GM21737 (cell line): ENCODE measurements at regions not wholly inside any gene's neighbourhood (a gene's known extent, or its start where the extent isn't known, plus 50 kb on each side); places are given as distances from the start of the nearest gene placed in this dataset.
"Not testable (repeated sequence)": the region's sequence is repeated elsewhere in the genome, so short reads cannot be mapped to it uniquely, and the experiment has no call there.

Experiments used
- ATAC-seq: cut with Tn5 transposase; IDR thresholded peaks from one replicate; pipeline ENCODE4 v1.9.1; 2021; ENCODE audit warnings: mild to moderate bottlenecking, moderate library complexity; ENCODE audit not compliant: unreplicated experiment

GRCh38 chr2:133970641-133971040 is 283.2 kb upstream of the MGAT5 start:
- ATAC-seq = no peak

GRCh38 chr2:133972297-133972696 is 281.6 kb upstream of the MGAT5 start:
- no peak for ATAC-seq

DNA sequence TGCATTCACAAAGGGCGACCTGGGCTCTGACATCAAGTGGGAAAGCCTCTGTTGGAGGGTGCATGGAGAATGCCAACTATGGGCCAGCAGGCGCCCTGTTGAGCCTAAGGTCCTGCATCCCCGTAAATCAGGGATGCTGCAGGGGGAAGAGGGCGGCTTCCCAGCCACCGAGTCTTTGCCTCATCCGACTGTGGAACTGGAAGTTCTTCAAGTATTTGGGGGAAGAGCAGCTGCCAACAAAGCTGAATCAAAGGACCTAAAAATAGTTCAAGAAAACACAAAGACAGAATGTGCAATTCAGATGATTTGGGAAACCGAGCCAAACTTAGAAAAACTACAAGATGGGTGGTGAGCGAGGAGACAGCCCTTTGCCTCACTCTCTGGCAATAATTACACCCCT is 281.1 kb upstream of the MGAT5 start:
- no peak for ATAC-seq

- no peak for ATAC-seq
These were observed 279.5 kb upstream of the MGAT5 start for GRCh38 chr2:133974353-133974752.

GRCh38 chr2:133975135-133975534 is 278.7 kb upstream of the MGAT5 start:
- no peak for ATAC-seq

- ATAC-seq = no peak
These were observed 278.0 kb upstream of the MGAT5 start for GRCh38 chr2:133975676-133976428.

GRCh38 chr2:133976659-133977058 is 277.2 kb upstream of the MGAT5 start:
- no peak for ATAC-seq

DNA sequence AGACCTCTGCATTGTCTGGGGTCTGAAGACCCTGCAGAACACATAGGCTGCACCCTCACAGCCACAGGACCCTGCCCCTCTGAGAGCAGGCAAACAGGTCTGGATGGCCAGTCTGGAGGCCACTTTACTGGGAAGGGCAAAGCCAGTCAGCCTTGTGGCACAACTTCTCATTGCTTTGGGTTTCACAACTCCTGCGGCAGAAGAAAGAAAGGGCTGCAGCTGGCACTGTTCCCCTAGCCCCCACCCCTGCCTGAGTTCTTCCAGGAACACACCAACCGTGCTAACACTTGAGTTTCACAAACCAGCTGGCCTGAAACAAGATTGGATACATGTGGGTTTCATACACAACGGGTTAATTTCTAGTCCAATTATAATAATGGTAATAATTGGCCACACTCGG is 276.5 kb upstream of the MGAT5 start:
- no peak for ATAC-seq

DNA sequence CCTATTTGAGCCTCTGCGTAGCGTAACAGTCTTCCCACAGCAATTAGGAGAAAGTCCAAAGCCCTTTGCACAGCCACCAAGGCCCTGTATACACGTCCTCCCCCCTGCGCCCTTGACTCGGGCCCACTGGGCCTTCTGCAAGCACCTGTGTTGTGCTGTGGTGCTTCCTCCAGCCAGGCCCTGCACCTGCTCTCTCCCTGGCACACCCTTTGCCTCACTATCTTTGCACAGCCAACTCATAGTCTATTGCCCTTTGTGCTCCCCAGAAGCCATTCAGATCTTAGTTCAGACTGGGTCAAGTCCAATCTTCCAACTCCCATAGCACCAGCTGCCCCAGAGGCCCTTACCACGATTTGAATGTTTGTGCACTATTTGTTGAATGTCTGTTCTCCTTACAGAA is 271.6 kb upstream of the MGAT5 start:
- no peak for ATAC-seq

- no peak for ATAC-seq
These were observed 268.3 kb upstream of the MGAT5 start for GRCh38 chr2:133985563-133985962.

DNA sequence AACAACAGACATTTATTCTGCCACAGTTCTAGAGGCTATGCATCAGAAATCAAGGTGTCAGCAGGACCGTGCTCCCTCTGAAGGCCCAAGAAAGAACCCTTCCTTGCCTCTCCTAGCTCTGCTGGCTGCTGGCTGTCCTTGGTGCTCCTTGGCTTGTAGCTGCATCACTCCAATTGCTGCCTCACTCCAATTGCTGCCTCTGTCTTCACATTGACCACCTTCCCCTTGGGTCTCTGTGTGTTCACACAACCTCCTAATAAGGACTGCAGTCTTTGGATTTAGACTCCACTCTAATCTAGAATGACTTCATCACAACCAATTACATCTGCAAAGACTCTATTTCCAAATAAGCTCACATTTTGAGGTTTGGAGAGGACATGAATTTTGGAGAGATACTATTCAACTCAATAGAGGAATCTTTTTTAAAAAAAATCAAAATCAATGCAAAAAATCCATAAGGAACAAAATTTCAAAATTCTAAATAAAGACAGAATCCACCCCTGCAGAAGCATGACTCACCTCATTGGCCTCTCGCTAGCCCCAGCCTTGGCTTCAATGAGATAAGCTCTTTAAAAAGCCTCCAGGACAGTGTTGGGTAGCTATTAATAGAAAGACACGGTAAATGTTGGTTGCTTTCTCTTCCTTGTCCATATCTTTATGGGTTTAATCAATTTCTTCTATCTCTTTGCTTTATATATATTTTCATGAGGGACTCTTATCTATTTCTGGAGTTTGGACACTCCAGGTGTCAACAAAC is 267.6 kb upstream of the MGAT5 start:
- no peak for ATAC-seq

DNA sequence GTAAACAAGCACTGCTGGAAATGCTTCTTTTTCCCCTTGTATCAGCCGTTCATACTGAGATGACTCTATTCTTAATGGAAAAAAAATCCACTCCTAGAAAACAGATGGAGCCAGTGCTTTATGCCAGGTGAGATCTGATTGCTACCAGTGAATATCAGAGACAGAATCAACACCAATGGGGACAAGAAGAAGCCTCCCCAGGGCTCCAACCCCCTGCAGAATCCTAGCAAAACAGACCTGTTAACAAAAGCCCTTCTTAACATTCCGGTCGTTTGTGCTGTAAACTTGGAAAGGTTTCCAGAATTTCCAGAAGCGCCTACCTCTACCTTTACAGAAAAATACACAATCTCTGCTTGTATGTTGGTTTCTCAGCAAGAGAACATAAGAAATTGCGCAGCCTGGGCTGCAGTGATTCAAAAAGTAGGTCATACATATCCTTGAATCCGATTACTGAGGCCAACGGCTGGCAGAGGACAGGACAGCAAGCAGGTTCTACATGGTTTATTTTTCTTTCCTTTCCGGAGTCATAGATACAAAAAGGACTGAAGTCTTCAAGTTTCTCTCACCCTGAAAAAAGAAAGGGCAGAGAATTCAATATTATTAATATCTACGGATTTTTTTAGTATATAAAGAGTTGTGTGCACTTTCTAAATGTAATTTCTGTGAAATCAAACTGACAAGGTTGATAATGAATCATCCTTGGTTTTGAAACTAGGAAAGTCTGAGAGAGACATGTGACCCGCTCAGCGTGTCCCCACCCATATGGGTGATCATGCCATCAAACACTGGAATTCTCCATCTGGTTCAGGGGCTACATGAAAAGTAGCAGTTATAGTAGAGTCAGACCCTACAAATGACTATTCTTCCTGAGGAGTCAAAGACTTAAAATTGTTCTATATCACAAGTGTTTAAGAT is 266.7 kb upstream of the MGAT5 start:
- no peak for ATAC-seq

- ATAC-seq = no peak
These were observed 265.5 kb upstream of the MGAT5 start for GRCh38 chr2:133988316-133988891.

DNA sequence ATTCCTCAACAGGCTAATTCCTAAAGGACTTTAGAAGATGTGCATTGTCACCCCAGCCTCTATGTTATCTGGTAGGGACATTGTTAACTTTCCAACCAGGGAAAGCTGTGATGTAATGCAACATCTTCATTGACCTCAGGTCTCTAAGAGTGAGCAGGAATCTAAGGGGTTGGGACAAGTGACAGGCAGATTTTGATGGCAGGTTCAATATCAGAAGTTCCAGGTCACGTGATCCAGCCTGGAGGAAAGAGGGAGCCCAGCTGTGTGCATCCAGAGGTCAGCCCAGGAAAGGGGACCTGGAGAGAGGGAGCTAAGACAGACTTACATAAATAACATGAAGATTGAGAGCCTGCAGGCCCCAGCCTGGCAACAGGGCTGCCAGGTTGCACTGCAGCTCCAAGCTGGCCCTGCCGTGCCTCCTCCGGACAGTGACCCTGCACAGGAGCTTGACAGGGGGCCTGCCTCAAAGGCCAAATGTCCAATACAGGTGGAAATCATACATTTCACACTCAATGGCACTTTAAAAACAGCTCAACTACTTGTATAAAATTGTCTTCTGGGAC is 262.2 kb upstream of the MGAT5 start:
- no peak for ATAC-seq

DNA sequence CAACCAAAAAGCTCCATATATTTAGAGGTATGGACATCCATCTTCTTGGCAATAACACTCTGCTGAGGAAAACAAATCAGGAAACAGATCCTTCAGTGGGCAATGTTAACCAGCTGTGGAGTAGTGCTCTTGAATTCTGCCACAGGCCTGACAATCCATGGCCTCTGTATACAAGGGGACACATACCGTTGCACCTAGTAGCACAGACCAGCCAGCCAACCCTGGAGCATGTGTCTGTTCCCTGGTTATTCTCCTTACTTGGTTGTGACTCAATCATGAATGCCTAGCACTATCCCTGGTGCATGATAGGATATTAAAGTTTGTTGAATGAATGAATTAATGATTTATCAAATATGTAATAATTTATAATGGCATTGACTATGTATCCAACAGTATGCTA is 261.4 kb upstream of the MGAT5 start:
- no peak for ATAC-seq

DNA sequence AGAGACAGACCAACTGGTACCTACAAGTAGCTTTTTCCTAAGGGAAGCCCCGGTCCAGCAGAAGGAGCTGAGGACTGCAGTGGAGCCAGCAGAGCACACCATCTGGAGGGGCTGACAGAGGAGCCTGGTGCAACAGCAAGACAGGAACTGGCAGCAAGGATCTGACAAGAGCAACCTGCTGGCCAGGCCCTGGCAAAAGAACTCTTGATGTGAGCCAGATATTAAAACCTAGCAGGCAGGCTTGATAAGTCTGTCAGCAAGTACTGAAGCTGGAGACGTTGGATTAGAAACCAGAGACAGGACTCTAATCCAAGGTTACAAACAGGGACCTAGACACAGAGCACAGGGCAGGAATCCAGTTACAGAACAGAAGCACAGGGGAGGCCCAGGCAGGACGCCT is 260.7 kb upstream of the MGAT5 start:
- no peak for ATAC-seq

DNA sequence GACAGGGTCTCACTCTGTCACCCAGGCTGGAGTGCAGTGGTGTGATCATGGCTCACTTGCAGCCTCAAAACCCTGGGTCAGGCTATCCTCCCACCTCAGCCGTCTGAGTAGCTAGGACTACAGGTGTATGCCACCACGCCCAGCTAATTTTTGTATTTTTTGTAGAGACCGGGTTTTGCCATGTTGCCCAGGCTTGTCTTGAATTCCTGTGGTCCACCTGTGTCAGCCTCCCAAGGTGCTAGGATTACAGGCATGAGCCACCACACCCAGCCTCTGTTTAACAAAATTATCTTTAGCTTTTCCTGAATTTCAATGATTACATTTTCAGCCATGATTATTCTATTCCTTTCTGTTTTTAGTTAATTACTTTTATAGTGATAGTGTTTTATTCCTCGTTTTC is 255.1 kb upstream of the MGAT5 start:
- ATAC-seq = not testable (repeated sequence)

GRCh38 chr2:134002391-134002790 is 251.5 kb upstream of the MGAT5 start:
- no peak for ATAC-seq

- no peak for ATAC-seq
These were observed 251.0 kb upstream of the MGAT5 start for GRCh38 chr2:134002921-134003320.

DNA sequence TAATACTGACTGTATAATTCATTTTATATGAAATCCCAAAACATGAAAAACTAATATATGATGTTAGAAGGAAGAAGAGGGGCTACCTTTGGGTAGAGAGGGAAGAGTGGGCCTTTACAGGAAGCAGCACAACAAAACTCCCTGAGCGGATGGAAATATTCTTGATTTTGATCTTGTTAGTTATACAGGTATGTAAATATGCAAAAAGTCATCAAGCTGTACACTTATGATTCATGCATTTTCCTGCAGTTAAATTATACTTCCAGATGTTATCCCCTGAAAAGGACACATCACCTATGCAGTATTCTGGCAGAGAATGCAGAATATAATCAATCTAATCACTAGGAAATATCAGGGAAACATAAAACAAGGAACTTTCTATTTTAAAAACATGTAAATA is 249.4 kb upstream of the MGAT5 start:
- ATAC-seq = no peak

DNA sequence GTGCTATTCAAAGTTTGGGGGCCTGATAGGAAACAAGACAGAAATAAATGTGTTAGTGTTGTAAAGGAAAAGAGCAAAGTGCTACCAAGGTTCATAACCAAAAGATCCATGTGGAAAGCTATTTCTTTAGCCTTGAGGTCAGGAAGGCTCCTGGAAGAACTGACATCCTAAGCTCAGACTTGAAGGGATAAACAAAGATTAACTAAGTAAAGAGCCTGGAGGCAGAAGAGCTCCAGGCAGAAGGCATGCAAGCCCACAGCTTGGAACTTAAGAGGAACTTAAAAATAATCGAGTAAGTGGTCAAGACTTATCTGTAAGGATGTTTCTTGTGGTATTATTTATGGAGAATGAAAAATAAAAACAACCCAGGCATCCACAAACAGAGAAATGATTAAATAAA is 245.0 kb upstream of the MGAT5 start:
- ATAC-seq = no peak
